Mammary epithelial cell (primary cell): ENCODE measurements at regions not wholly inside any gene's neighbourhood (a gene's known extent, or its start where the extent isn't known, plus 50 kb on each side); places are given as distances from the start of the nearest gene placed in this dataset.

Experiments used
- EZH2 ChIP-seq: IDR thresholded peaks from 2 replicates; pipeline ENCODE4 v1.6.1; 2012; ENCODE audit warnings: low read length, inconsistent platforms, borderline replicate concordance
- TF ChIP-seq, protein P1 (sequence below), 2 donors: IDR thresholded peaks in 1 of 2; conservative IDR thresholded peaks in 1 of 2; 2 replicates each; pipeline ENCODE4 v1.5.1; 2011 to 2012; ENCODE audit warnings: inconsistent platforms in 2 of 2, low read length in 2 of 2, mild to moderate bottlenecking in 2 of 2, control low read depth in 1 of 2, low read depth in 1 of 2; ENCODE audit not compliant: insufficient read depth in 1 of 2; ENCODE audit errors: extremely low read depth in 1 of 2

- TF ChIP-seq, protein P1, sequence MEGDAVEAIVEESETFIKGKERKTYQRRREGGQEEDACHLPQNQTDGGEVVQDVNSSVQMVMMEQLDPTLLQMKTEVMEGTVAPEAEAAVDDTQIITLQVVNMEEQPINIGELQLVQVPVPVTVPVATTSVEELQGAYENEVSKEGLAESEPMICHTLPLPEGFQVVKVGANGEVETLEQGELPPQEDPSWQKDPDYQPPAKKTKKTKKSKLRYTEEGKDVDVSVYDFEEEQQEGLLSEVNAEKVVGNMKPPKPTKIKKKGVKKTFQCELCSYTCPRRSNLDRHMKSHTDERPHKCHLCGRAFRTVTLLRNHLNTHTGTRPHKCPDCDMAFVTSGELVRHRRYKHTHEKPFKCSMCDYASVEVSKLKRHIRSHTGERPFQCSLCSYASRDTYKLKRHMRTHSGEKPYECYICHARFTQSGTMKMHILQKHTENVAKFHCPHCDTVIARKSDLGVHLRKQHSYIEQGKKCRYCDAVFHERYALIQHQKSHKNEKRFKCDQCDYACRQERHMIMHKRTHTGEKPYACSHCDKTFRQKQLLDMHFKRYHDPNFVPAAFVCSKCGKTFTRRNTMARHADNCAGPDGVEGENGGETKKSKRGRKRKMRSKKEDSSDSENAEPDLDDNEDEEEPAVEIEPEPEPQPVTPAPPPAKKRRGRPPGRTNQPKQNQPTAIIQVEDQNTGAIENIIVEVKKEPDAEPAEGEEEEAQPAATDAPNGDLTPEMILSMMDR (conservative IDR thresholded peaks at IDR 0.05 in 1 of 2, IDR thresholded peaks at IDR 0.05 in 1 of 2; ENCODE audit: extremely low read depth in 1 of 2, insufficient read depth in 1 of 2, low read depth in 1 of 2, low read length in 2 of 2): no peak
- TF ChIP-seq EZH2: no peak
Measured at GRCh38 chr18:25416374-25416773, 64.4 kb upstream of the ZNF521 start.
